H1 (cell line): ENCODE measurements at regions not wholly inside any gene's neighbourhood (a gene's known extent, or its start where the extent isn't known, plus 50 kb on each side); places are given as distances from the start of the nearest gene placed in this dataset.

ENCODE experiments used
- CTCF ChIA-PET: fragments of 300-600 bp; sonication (Branson Sonifier 250); formaldehyde crosslinking; loops from one replicate; lab custom pipeline; 2021; ENCODE audit not compliant: partially characterized antibody; lab: Charles Lee
- POLR2A ChIA-PET: fragments of 300-600 bp; sonication (Branson Sonifier 250); formaldehyde crosslinking; loops from one replicate; lab custom pipeline; 2021; ENCODE audit warnings: inconsistent platforms; ENCODE audit not compliant: partially characterized antibody; lab: Charles Lee
- DNase-seq, 2 experiments: peaks; one replicate each; pipeline versions ENCODE4 v3.0.0 to v3.0.0-alpha.2; 2010 to 2022; ENCODE audit warnings: low spot score in 2 of 2, low read depth in 1 of 2, mixed read lengths in 1 of 2
- FAIRE-seq: peaks from 2 replicates; lab custom pipeline; 2011; peaks lifted over from hg19 to GRCh38; lab: Jason Lieb, UNC
- H2AFZ ChIP-seq: 2 replicates; pipeline ENCODE4 v1.8.1; 2012; ENCODE audit warnings: low read length, inconsistent platforms
- H2AK5ac ChIP-seq: 2 replicates; pipeline ENCODE4 v1.6.1; 2013; ENCODE audit warnings: low read depth, low read length
- H2BK120ac ChIP-seq: replicated peaks from 2 replicates; pipeline ENCODE3; 2013; ENCODE audit warnings: low read depth, low read length, inconsistent platforms
- H2BK12ac ChIP-seq: 2 replicates; pipeline ENCODE4 v1.6.1; 2013; ENCODE audit warnings: low read depth, low read length
- H2BK15ac ChIP-seq: 2 replicates; pipeline ENCODE4 v1.6.1; 2013; ENCODE audit warnings: low read length
- H2BK20ac ChIP-seq: 2 replicates; pipeline ENCODE4 v1.6.1; 2013; ENCODE audit warnings: low read length
- H2BK5ac ChIP-seq: 2 replicates; pipeline ENCODE4 v1.6.1; 2013; ENCODE audit warnings: low read depth, low read length
- H3K14ac ChIP-seq: 2 replicates; pipeline ENCODE4 v1.6.1; 2013; ENCODE audit warnings: inconsistent platforms; ENCODE audit not compliant: insufficient read length
- H3K18ac ChIP-seq: 2 replicates; pipeline ENCODE4 v1.6.1; 2013; ENCODE audit warnings: low read length; ENCODE audit errors: extremely low read depth
- H3K23ac ChIP-seq: 2 replicates; pipeline ENCODE4 v1.6.1; 2013; ENCODE audit warnings: inconsistent platforms; ENCODE audit not compliant: insufficient read length
- H3K23me2 ChIP-seq: 2 replicates; pipeline ENCODE4 v1.6.1; 2013; ENCODE audit warnings: low read depth, low read length
- H3K27ac ChIP-seq: 2 replicates; pipeline ENCODE4 v1.6.1; 2011; ENCODE audit warnings: low read depth, low read length, inconsistent platforms
- H3K27me3 ChIP-seq, 4 experiments: replicated peaks in 1 of 4; 1 replicate in 1 of 4; 2 replicates in 3 of 4; pipeline versions ENCODE4 v1.6.1 to v1.8.1; 2011 to 2013; ENCODE audit warnings: low read length in 3 of 4, mild to moderate bottlenecking in 3 of 4, inconsistent platforms in 2 of 4, mixed read lengths in 2 of 4, moderate library complexity in 1 of 4; ENCODE audit not compliant: control insufficient read depth in 3 of 4, insufficient read depth in 3 of 4; ENCODE audit errors: extremely low read depth in 1 of 4
- H3K36me3 ChIP-seq, 4 experiments: 2 replicates each; pipeline versions ENCODE4 v1.6.1 to v1.8.1; 2011 to 2013; ENCODE audit warnings: mild to moderate bottlenecking in 4 of 4, low read length in 3 of 4, moderate library complexity in 2 of 4, control low read depth in 1 of 4, inconsistent platforms in 1 of 4; ENCODE audit not compliant: insufficient read depth in 4 of 4, control insufficient read depth in 2 of 4
- H3K4ac ChIP-seq: replicated peaks from 2 replicates; pipeline ENCODE3; 2013; ENCODE audit warnings: low read length, low read depth, mixed read lengths, inconsistent platforms; ENCODE audit not compliant: insufficient read length
- H3K4me1 ChIP-seq, 4 experiments: replicated peaks in 1 of 4; 1 replicate in 1 of 4; 2 replicates in 3 of 4; pipeline versions ENCODE4 v1.6.1 to v1.8.1; 2011 to 2013; ENCODE audit warnings: low read length in 3 of 4, inconsistent platforms in 2 of 4, mixed read lengths in 1 of 4; ENCODE audit not compliant: insufficient read depth in 4 of 4, control insufficient read depth in 3 of 4
- H3K4me2 ChIP-seq, 2 experiments: 2 replicates each; pipeline versions ENCODE4 v1.6.1 to v1.8.1; 2011 to 2013; ENCODE audit warnings: low read depth in 2 of 2, low read length in 2 of 2, control low read depth in 1 of 2, inconsistent platforms in 1 of 2, mild to moderate bottlenecking in 1 of 2; ENCODE audit not compliant: insufficient read depth in 1 of 2
- H3K4me3 ChIP-seq, 4 experiments: fragments of 200-600, 300-600 bp in 1 of 4; sonication (generic), shearing (Covaris generic), sonication (Bioruptor Twin) in 1 of 4; 2 replicates each; pipeline versions ENCODE4 v1.5.1 to v1.8.1; 2011 to 2016; ENCODE audit warnings: low read length in 4 of 4, low read depth in 3 of 4, control low read depth in 2 of 4, inconsistent platforms in 2 of 4, mild to moderate bottlenecking in 2 of 4, mixed read lengths in 1 of 4, moderate library complexity in 1 of 4; ENCODE audit not compliant: insufficient read depth in 2 of 4; ENCODE audit errors: extremely low read depth in 1 of 4
- H3K56ac ChIP-seq: replicated peaks from 2 replicates; pipeline ENCODE3; 2013; ENCODE audit warnings: low read depth, mild to moderate bottlenecking, mixed read lengths, low read length, inconsistent platforms; ENCODE audit not compliant: insufficient read length
- H3K79me1 ChIP-seq: 2 replicates; pipeline ENCODE4 v1.6.1; 2013; ENCODE audit warnings: low read depth, low read length, control low read depth
- H3K79me2 ChIP-seq, 2 experiments: 2 replicates each; pipeline versions ENCODE4 v1.6.1 to v1.8.1; 2012 to 2013; ENCODE audit warnings: low read length in 2 of 2, mild to moderate bottlenecking in 2 of 2, inconsistent platforms in 1 of 2; ENCODE audit not compliant: insufficient read depth in 2 of 2, control insufficient read depth in 1 of 2
- H3K9ac ChIP-seq, 4 experiments: replicated peaks in 1 of 4; 1 replicate in 1 of 4; 2 replicates in 3 of 4; pipeline versions ENCODE4 v1.6.1 to v1.8.1; 2011 to 2013; ENCODE audit warnings: low read depth in 3 of 4, low read length in 3 of 4, control low read depth in 2 of 4, mild to moderate bottlenecking in 2 of 4, moderate library complexity in 2 of 4, inconsistent platforms in 1 of 4; ENCODE audit errors: extremely low read depth in 1 of 4
- H3K9me3 ChIP-seq, 2 experiments: 2 replicates each; pipeline versions ENCODE4 v1.6.1 to v1.8.1; 2012 to 2013; ENCODE audit warnings: mild to moderate bottlenecking in 2 of 2, moderate library complexity in 2 of 2, control low read depth in 1 of 2, inconsistent platforms in 1 of 2, low read depth in 1 of 2, low read length in 1 of 2, mixed read lengths in 1 of 2; ENCODE audit not compliant: insufficient read depth in 2 of 2
- H4K20me1 ChIP-seq, 2 experiments: replicated peaks in 1 of 2; 2 replicates each; pipeline versions ENCODE3 to v1.8.1; 2011 to 2013; ENCODE audit warnings: inconsistent platforms in 2 of 2, low read length in 2 of 2, mild to moderate bottlenecking in 1 of 2; ENCODE audit not compliant: insufficient read depth in 2 of 2, control insufficient read depth in 1 of 2
- H4K5ac ChIP-seq: 2 replicates; pipeline ENCODE4 v1.6.1; 2013; ENCODE audit warnings: low read length, low read depth, mixed read lengths, inconsistent platforms; ENCODE audit not compliant: insufficient read length
- H4K8ac ChIP-seq: 2 replicates; pipeline ENCODE4 v1.8.0; 2013; ENCODE audit warnings: mild to moderate bottlenecking, moderate library complexity, low read length, inconsistent platforms; ENCODE audit not compliant: insufficient read depth; ENCODE audit errors: extremely low read depth
- H4K91ac ChIP-seq: replicated peaks from 2 replicates; pipeline ENCODE3; 2013; ENCODE audit warnings: low read length, mixed read lengths, inconsistent platforms; ENCODE audit not compliant: insufficient read length
- BRCA1 ChIP-seq: IDR thresholded peaks from 2 replicates; pipeline ENCODE4 v1.6.1; 2012; ENCODE audit warnings: low read depth, low read length, improper control_type of control experiment
- CBX5 ChIP-seq: fragments of 300-800, 300-1000 bp; sonication (generic); IDR thresholded peaks from 2 replicates; pipeline ENCODE4 v1.7.1; 2016; ENCODE audit warnings: antibody characterized with exemption, low read length, low read depth
- CBX8 ChIP-seq: fragments of 300-800, 300-1000 bp; sonication (generic); IDR thresholded peaks from 2 replicates; pipeline ENCODE4 v1.7.1; 2016; ENCODE audit warnings: low read depth, low read length, borderline replicate concordance
- CEBPB ChIP-seq: IDR thresholded peaks from 2 replicates; pipeline ENCODE4 v1.6.1; 2012; ENCODE audit warnings: low read depth, low read length
- E2F6 ChIP-seq: IDR thresholded peaks from 2 replicates; pipeline ENCODE4 v1.6.1; 2012; ENCODE audit warnings: inconsistent platforms
- RFX5 ChIP-seq: IDR thresholded peaks from 2 replicates; pipeline ENCODE4 v1.6.1; 2011; ENCODE audit warnings: low read depth, low read length, improper control_type of control experiment, borderline replicate concordance
- SP2 ChIP-seq: IDR thresholded peaks from 2 replicates; pipeline ENCODE4 v1.6.1; 2012; ENCODE audit warnings: mild to moderate bottlenecking, low read length, inconsistent platforms
- SP4 ChIP-seq: IDR thresholded peaks from 2 replicates; pipeline ENCODE4 v1.6.1; 2012; ENCODE audit warnings: low read length, inconsistent platforms
- TBP ChIP-seq: IDR thresholded peaks from 2 replicates; pipeline ENCODE4 v1.6.1; 2011; ENCODE audit warnings: low read depth, low read length, improper control_type of control experiment
- TCF12 ChIP-seq: IDR thresholded peaks from 2 replicates; pipeline ENCODE4 v1.6.1; 2011; ENCODE audit warnings: low read depth, mild to moderate bottlenecking, low read length
- TEAD4 ChIP-seq: IDR thresholded peaks from 2 replicates; pipeline ENCODE4 v1.6.1; 2012; ENCODE audit warnings: low read depth, low read length, inconsistent platforms, mixed read lengths
- TF ChIP-seq, protein P1 (sequence below), 3 experiments: IDR thresholded peaks; 1 replicate in 2 of 3; 2 replicates in 1 of 3; pipeline versions ENCODE4 v1.5.1 to v1.6.1; 2011; ENCODE audit warnings: low read length in 3 of 3, mild to moderate bottlenecking in 3 of 3, inconsistent platforms in 2 of 3, low read depth in 1 of 3, moderate library complexity in 1 of 3; ENCODE audit not compliant: insufficient read depth in 1 of 3; ENCODE audit errors: control extremely low read depth in 1 of 3

GRCh38 chr18:45374236-45374635 lies 241.0 kb upstream of the SLC14A2 start:
- no peak overlapping the region for H2BK20ac ChIP-seq
- H3K4me2 ChIP-seq = no peak overlapping the region
- no peak overlapping the region for H3K4me3 ChIP-seq
- no peak overlapping the region for H2BK120ac ChIP-seq
- H3K23me2 ChIP-seq = no peaks in the 10 kb centered on the region
- TF ChIP-seq RFX5 (no peak), CEBPB (no peak), BRCA1 (no peak), CBX5 (no peak), SP4 (no peak), TEAD4 (no peak), TCF12 (no peak), TBP (no peak), E2F6 (no peak), CBX8 (no peak), SP2 (no peak)
- TF ChIP-seq, protein P1, sequence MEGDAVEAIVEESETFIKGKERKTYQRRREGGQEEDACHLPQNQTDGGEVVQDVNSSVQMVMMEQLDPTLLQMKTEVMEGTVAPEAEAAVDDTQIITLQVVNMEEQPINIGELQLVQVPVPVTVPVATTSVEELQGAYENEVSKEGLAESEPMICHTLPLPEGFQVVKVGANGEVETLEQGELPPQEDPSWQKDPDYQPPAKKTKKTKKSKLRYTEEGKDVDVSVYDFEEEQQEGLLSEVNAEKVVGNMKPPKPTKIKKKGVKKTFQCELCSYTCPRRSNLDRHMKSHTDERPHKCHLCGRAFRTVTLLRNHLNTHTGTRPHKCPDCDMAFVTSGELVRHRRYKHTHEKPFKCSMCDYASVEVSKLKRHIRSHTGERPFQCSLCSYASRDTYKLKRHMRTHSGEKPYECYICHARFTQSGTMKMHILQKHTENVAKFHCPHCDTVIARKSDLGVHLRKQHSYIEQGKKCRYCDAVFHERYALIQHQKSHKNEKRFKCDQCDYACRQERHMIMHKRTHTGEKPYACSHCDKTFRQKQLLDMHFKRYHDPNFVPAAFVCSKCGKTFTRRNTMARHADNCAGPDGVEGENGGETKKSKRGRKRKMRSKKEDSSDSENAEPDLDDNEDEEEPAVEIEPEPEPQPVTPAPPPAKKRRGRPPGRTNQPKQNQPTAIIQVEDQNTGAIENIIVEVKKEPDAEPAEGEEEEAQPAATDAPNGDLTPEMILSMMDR (IDR thresholded peaks at IDR 0.05; ENCODE audit: control extremely low read depth in 1 of 3, insufficient read depth in 1 of 3, low read depth in 1 of 3, low read length in 3 of 3) = no peak
- no peaks in the 10 kb centered on the region for H3K36me3 ChIP-seq
- H3K27ac ChIP-seq = no peak overlapping the region
- no peak for FAIRE-seq
- H3K4ac ChIP-seq = no peak overlapping the region
- no peak overlapping the region for H3K23ac ChIP-seq
- H2BK15ac ChIP-seq = no peak overlapping the region
- H4K91ac ChIP-seq = no peak overlapping the region
- no peak overlapping the region for H3K9ac ChIP-seq
- H4K8ac ChIP-seq = no peak overlapping the region
- no peak overlapping the region for H2BK5ac ChIP-seq
- no peaks in the 10 kb centered on the region for H3K79me2 ChIP-seq
- H2AFZ ChIP-seq = no peak overlapping the region
- H3K9me3 ChIP-seq = no peaks in the 10 kb centered on the region
- H2AK5ac ChIP-seq = no peak overlapping the region
- H4K5ac ChIP-seq = no peak overlapping the region
- no peak overlapping the region for H3K56ac ChIP-seq
- H4K20me1 ChIP-seq = no peaks in the 10 kb centered on the region
- DNase-seq = no peak
- H3K18ac ChIP-seq = no peak overlapping the region
- H3K4me1 ChIP-seq = no peaks in the 10 kb centered on the region
- H2BK12ac ChIP-seq = no peak overlapping the region
- H3K27me3 ChIP-seq = no peaks in the 10 kb centered on the region
- no peak overlapping the region for H3K14ac ChIP-seq
- no peaks in the 10 kb centered on the region for H3K79me1 ChIP-seq
- POLR2A ChIA-PET = no interaction called here
- CTCF ChIA-PET = interaction anchor here (0.8 to 3.3 kb wide), 4 partner anchors 10 to 98 kb away, joined by 3 to 17 read pairs (median 4); no protein-coding TSS in a partner anchor
